ENCODE measurements at regions not wholly inside any gene's neighbourhood (a gene's known extent, or its start where the extent isn't known, plus 50 kb on each side); places are given as distances from the start of the nearest gene placed in this dataset.

GRCh38 chr5:124303366-124303765, 443.1 kb downstream of the ZNF608 start:
- no peak overlapping the region for H3K4me3 Mint-ChIP-seq
- H3K27me3 Mint-ChIP-seq (ENCODE audit: low read depth in 3 of 3): peaks cover 0 to 2% (median 0%) of the 10 kb centered on the region in 3 donors
- peaks cover 0 to 5% (median 0%) of the 10 kb centered on the region in 6 donors for H3K9me3 Mint-ChIP-seq
- DNase-seq: no peak
- H3K27ac Mint-ChIP-seq: no peak overlapping the region
- no peaks in the 10 kb centered on the region for H3K4me1 Mint-ChIP-seq
- no peaks in the 10 kb centered on the region for H3K36me3 Mint-ChIP-seq

- Mint-ChIP-seq H3K9me3 (peaks cover 0 to 8% (median 0%) of the 10 kb centered on the region in 6 donors), H3K27ac (no peak overlapping the region), H3K27me3 (ENCODE audit: low read depth in 3 of 3) (peaks cover 0 to 2% (median 0%) of the 10 kb centered on the region in 3 donors), H3K4me1 (no peaks in the 10 kb centered on the region), H3K36me3 (no peaks in the 10 kb centered on the region), H3K4me3 (no peak overlapping the region)
- DNase-seq: no peak
Measured at GRCh38 chr5:124302533-124302932, 443.9 kb downstream of the ZNF608 start.

- H3K36me3 Mint-ChIP-seq: no peaks in the 10 kb centered on the region
- DNase-seq: no peak
- no peak overlapping the region for H3K27ac Mint-ChIP-seq
- H3K27me3 Mint-ChIP-seq (ENCODE audit: low read depth in 3 of 3): peaks cover 0 to 2% (median 0%) of the 10 kb centered on the region in 3 donors
- no peak overlapping the region for H3K4me3 Mint-ChIP-seq
- H3K9me3 Mint-ChIP-seq: peaks cover 0 to 8% (median 0%) of the 10 kb centered on the region in 6 donors
- no peaks in the 10 kb centered on the region for H3K4me1 Mint-ChIP-seq
Measured at GRCh38 chr5:124301850-124302249, 444.6 kb downstream of the ZNF608 start.

- H3K27ac Mint-ChIP-seq: no peak overlapping the region
- H3K27me3 Mint-ChIP-seq (ENCODE audit: low read depth in 3 of 3): peaks cover 0 to 2% (median 0%) of the 10 kb centered on the region in 3 donors
- no peaks in the 10 kb centered on the region for H3K4me1 Mint-ChIP-seq
- H3K9me3 Mint-ChIP-seq: peaks cover 0 to 10% (median 0%) of the 10 kb centered on the region in 6 donors
- no peaks in the 10 kb centered on the region for H3K36me3 Mint-ChIP-seq
- no peak for DNase-seq
- H3K4me3 Mint-ChIP-seq: no peak overlapping the region
Measured at GRCh38 chr5:124300815-124301621, 445.4 kb downstream of the ZNF608 start.

- H3K27me3 Mint-ChIP-seq (ENCODE audit: low read depth in 3 of 3): peaks cover 0 to 2% (median 0%) of the 10 kb centered on the region in 3 donors
- no peaks in the 10 kb centered on the region for H3K36me3 Mint-ChIP-seq
- no peak for DNase-seq
- peaks cover 0 to 15% (median 3%) of the 10 kb centered on the region in 6 donors for H3K9me3 Mint-ChIP-seq
- no peak overlapping the region for H3K4me3 Mint-ChIP-seq
- no peaks in the 10 kb centered on the region for H3K4me1 Mint-ChIP-seq
- H3K27ac Mint-ChIP-seq: no peak overlapping the region
Measured at GRCh38 chr5:124297826-124298225, 448.6 kb downstream of the ZNF608 start.

GRCh38 chr5:124292322-124292855, 454.1 kb downstream of the ZNF608 start:
- H3K27ac Mint-ChIP-seq: no peak overlapping the region
- H3K9me3 Mint-ChIP-seq: peaks cover 0 to 10% (median 3%) of the 10 kb centered on the region in 6 donors
- H3K36me3 Mint-ChIP-seq: no peaks in the 10 kb centered on the region

GRCh38 chr5:124289641-124290311, 456.7 kb downstream of the ZNF608 start:
- H3K27ac Mint-ChIP-seq: no peak overlapping the region
- H3K36me3 Mint-ChIP-seq: no peaks in the 10 kb centered on the region
- no peak overlapping the region for H3K4me3 Mint-ChIP-seq
- H3K9me3 Mint-ChIP-seq: peaks cover 0 to 6% (median 0%) of the 10 kb centered on the region in 6 donors
- no peaks in the 10 kb centered on the region for H3K4me1 Mint-ChIP-seq
- no peak for DNase-seq
- no peaks in the 10 kb centered on the region for H3K27me3 Mint-ChIP-seq (ENCODE audit: low read depth in 3 of 3)

More at GRCh38 chr5:124292322-124292855, 454.1 kb downstream of the ZNF608 start:
- H3K27me3 Mint-ChIP-seq (ENCODE audit: low read depth in 3 of 3): no peaks in the 10 kb centered on the region
- H3K4me3 Mint-ChIP-seq: no peak overlapping the region
- no peak for DNase-seq
- no peaks in the 10 kb centered on the region for H3K4me1 Mint-ChIP-seq

- H3K9me3 Mint-ChIP-seq: peaks cover 0 to 3% (median 0%) of the 10 kb centered on the region in 6 donors
- H3K36me3 Mint-ChIP-seq: no peaks in the 10 kb centered on the region
- no peaks in the 10 kb centered on the region for H3K4me1 Mint-ChIP-seq
- H3K27me3 Mint-ChIP-seq (ENCODE audit: low read depth in 3 of 3): no peaks in the 10 kb centered on the region
- no peak for DNase-seq
- no peak overlapping the region for H3K4me3 Mint-ChIP-seq
- no peak overlapping the region for H3K27ac Mint-ChIP-seq
Measured at GRCh38 chr5:124289130-124289529, 457.3 kb downstream of the ZNF608 start.

GRCh38 chr5:124287813-124288212, 458.6 kb downstream of the ZNF608 start:
- no peak overlapping the region for H3K4me3 Mint-ChIP-seq
- H3K4me1 Mint-ChIP-seq: no peaks in the 10 kb centered on the region
- no peaks in the 10 kb centered on the region for H3K27me3 Mint-ChIP-seq (ENCODE audit: low read depth in 3 of 3)
- no peak overlapping the region for H3K27ac Mint-ChIP-seq
- no peaks in the 10 kb centered on the region for H3K36me3 Mint-ChIP-seq
- no peak for DNase-seq
- peaks cover 0 to 3% (median 0%) of the 10 kb centered on the region in 6 donors for H3K9me3 Mint-ChIP-seq

- H3K9me3 Mint-ChIP-seq: peaks cover 0 to 3% (median 0%) of the 10 kb centered on the region in 6 donors
- no peak overlapping the region for H3K27ac Mint-ChIP-seq
- no peaks in the 10 kb centered on the region for H3K27me3 Mint-ChIP-seq (ENCODE audit: low read depth in 3 of 3)
- H3K4me3 Mint-ChIP-seq: no peak overlapping the region
- DNase-seq: no peak
- no peaks in the 10 kb centered on the region for H3K36me3 Mint-ChIP-seq
- H3K4me1 Mint-ChIP-seq: no peaks in the 10 kb centered on the region
Measured at GRCh38 chr5:124285733-124286132, 460.7 kb downstream of the ZNF608 start.

- H3K4me3 Mint-ChIP-seq: no peak overlapping the region
- no peaks in the 10 kb centered on the region for H3K36me3 Mint-ChIP-seq
- no peaks in the 10 kb centered on the region for H3K4me1 Mint-ChIP-seq
- no peaks in the 10 kb centered on the region for H3K27me3 Mint-ChIP-seq (ENCODE audit: low read depth in 3 of 3)
- H3K9me3 Mint-ChIP-seq: peaks cover 0 to 3% (median 0%) of the 10 kb centered on the region in 6 donors
- no peak for DNase-seq
- H3K27ac Mint-ChIP-seq: no peak overlapping the region
Measured at GRCh38 chr5:124285071-124285470, 461.4 kb downstream of the ZNF608 start.

GRCh38 chr5:124283031-124283430, 463.4 kb downstream of the ZNF608 start:
- Mint-ChIP-seq H3K4me3 (no peak overlapping the region), H3K27ac (no peak overlapping the region), H3K4me1 (no peaks in the 10 kb centered on the region), H3K36me3 (no peaks in the 10 kb centered on the region), H3K9me3 (no peaks in the 10 kb centered on the region), H3K27me3 (ENCODE audit: low read depth in 3 of 3) (no peaks in the 10 kb centered on the region)
- no peak for DNase-seq

- Mint-ChIP-seq H3K27ac (no peak overlapping the region), H3K4me3 (no peak overlapping the region), H3K36me3 (no peaks in the 10 kb centered on the region), H3K9me3 (peaks cover 0 to 2% (median 0%) of the 10 kb centered on the region in 6 donors), H3K4me1 (no peaks in the 10 kb centered on the region), H3K27me3 (ENCODE audit: low read depth in 3 of 3) (no peaks in the 10 kb centered on the region)
- DNase-seq: no peak
Measured at GRCh38 chr5:124280079-124280478, 466.4 kb downstream of the ZNF608 start.

All from immature natural killer cell (primary cell).